GM15510 (cell line): ENCODE measurements at regions not wholly inside any gene's neighbourhood (a gene's known extent, or its start where the extent isn't known, plus 50 kb on each side); places are given as distances from the start of the nearest gene placed in this dataset.

Experiments
- POLR2A ChIP-seq: IDR thresholded peaks from 3 replicates; pipeline ENCODE4 v1.6.1; 2011; ENCODE audit warnings: borderline replicate concordance; ENCODE audit not compliant: insufficient read length; ENCODE audit errors: extremely low read depth

DNA sequence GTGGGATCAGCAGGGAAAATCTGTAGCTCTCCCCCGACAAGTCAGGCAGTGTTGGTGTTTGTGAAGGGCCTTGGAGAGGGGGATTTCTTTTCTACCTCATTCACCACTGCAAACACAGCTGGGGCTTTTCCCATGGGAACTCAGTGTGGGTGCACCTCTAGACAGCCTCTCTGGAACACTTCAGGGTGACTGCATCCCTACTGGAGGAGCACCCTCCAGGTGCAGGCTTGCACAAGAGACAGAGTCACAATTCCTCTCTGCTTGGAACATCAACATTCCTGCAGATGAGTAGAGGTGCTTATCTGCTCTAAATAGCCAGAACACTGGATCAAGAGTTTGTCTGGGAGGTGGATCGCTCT is 72.7 kb upstream of the AKAP13 start:
- no peak for TF ChIP-seq POLR2A

DNA sequence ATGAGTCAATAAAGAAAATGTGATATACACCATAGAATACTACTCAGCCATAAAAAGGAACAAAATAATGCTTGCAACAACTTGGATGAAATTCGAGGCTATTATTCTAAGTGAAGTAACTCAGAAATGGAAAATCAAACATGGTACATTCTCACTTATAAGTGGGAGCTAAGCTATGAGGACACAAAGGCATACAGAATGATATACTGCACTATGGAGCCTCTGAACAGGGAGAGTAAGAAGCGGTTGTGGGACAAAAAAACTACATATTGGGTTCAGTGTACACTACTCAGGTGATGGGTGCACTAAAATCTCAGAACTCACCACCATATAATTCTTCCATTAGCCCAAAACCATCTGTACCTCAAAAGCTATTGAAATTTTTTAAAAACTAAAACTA is 68.8 kb upstream of the AKAP13 start:
- TF ChIP-seq POLR2A = no peak

DNA sequence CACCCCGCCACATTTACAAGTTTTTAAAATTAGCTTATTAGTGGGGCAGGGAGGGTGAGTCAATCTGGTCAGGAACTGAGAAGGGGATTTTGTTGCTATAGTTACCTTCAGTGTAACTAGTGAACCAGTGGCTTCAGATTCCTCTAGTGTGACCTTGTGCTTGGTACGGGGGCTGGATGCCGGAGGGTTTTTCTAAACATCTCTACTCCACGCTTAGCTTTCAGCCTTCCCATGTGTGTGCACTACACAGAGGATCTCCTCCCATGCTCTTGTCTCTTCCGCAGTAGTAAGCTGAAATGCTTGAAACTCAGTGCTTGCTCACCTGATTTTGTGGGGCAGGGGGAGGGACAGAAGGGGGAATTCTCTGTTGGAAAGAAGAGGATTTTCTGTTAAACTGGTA is 67.9 kb upstream of the AKAP13 start:
- no peak for TF ChIP-seq POLR2A

DNA sequence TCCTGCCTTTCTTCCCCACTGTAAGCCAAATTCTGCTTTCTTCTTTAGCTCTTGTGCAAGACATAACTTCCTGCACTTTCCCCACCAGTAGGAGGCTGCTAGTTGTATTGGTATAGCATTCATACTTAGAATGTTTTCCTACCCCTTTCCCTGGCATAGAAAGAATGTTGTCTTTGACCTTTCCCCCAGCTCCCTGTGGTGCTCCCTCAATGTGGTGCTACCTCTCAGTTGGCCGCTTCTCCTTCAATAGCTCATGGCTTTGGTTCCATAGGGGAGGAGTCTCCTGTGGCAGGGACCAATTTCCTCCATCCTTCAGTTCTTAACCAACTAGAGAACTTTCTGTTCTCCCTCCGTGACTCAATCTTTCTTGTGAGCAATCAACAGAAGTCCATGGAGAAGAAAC is 67.5 kb upstream of the AKAP13 start:
- no peak for TF ChIP-seq POLR2A

DNA sequence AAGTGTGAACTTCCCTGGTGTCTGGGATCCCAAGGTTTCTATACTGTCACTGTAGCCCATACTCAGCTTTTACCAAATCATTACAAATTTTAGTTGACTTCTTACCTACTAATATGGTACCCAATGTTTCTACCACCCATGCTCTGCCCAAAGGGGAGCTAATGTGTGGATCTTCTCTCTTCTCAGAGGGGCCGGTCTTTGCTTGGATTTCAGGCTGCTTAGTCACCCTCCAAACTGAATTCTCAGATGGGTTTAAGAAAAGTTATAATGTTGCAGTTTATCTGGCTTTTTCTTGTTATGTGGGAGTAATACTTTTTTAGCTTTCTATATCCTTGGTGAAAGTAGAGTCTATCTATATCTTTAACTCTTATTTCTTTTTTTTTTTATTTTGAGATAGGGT is 67.1 kb upstream of the AKAP13 start:
- no peak for TF ChIP-seq POLR2A

DNA sequence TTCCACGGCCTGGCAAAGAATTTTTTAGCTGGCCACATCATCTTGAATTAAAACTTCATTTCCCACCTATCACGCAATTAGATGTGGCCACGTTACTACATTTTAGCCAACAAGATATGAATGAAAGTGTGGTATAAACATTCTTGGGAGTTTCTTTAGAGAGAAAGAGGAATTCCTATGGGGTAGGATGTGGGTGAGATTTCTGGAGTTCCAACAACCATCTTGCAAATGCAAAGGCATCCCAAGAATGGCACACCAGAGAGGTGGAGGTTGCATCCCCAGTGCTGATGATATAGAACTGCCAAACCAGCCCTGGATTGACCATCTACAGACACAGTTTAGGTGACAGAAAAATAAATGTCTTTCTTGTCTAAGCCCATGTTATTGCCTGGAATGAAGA is 66.3 kb upstream of the AKAP13 start:
- TF ChIP-seq POLR2A = no peak

DNA sequence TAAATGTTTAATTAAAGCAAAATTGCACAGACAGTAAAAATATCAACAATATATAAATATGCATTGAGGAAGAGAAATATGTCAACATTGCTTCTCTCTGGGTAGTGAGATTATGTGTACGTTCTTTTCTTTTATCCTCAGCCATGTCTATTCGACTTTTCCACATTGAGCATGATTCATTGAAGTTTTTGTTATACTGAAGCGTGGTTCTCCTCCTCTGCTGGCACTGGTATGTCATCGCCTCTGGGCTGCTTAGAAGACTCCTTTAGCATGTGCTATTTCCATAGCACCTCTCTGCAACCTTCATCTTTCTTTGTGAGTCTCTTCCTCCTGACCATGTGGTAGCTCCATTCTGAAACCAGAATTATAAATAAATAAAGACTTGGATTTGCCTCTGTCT is 65.8 kb upstream of the AKAP13 start:
- TF ChIP-seq POLR2A = no peak

DNA sequence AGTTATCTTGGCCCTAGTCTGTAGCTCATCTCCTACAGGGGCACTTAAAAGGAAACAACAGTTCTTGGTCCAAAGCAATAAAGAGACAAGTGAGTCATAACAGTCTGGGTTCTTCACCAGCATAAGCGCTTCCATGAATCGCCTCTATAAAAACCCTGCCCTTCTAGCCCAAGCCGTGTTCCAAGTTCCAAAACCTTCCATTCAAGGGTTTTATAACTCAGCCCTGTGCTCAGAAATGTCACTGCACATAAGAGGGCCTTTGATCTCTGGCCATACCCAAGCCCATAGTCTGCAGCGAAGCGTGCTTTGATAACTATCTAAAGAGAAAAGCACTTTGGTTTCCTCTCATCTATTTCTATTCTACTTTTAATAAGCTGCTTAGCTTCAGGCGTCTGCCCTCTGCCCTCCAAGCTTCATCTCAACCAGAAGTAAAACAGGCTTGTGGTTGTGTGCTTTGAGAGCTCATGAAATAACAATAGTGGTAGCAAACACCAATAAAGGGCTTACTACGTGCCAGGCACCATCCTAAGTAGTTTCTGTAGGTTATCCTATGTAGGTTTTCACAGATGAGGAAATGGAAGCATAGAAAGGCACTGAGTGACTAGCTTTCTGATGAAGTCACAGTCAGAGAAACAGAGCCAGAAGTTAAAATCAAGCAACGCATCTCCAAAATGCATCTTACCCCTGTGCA is 64.0 kb upstream of the AKAP13 start:
- no peak for TF ChIP-seq POLR2A

DNA sequence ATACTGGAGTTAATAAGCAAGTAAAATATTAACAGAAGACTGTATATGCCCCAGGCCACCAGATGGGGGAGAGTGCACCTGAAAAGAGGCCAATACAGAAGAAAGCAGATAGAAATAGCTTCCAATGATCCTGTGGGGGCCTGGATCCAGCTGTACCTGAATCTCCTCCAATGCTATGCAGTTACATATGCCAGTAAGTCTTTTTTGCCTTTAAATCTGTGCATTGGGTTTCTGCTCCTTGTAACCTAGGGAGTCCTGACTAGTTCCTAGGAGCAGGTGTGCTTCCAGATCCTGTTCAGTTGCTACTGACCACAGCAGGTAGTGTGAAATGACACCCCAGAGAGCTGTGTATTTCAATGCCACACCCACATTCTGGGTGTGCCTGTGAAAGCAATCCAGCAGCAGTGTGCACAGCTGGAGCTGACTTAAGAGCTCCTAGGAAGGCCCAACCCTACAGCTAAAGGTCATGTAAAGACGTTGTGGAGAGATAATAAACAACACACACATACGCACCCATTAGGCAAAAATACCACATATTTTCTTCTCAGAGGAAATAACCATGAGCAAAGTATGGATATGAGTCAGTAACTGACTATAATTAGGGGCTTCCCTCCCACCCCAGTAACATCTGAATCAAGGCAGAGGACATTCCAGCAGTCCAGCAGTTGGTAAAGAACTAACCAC is 62.2 kb upstream of the AKAP13 start:
- TF ChIP-seq POLR2A = no peak

DNA sequence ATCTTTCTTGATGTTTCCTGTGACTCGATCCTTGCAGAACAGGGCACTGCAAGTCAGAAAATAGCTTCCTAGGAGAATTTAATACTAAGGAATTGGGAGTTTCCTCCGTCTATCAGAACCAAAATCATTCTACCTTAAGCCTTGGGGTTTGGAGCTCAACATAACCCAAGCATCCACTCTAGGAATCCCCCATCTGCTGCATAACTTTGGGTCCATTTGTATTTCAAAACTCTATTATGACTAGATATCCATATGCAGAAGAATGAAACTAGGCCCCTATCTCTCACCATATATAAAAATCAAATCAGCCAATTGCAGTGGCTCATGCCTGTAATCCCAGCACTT is 61.7 kb upstream of the AKAP13 start:
- TF ChIP-seq POLR2A = no peak

DNA sequence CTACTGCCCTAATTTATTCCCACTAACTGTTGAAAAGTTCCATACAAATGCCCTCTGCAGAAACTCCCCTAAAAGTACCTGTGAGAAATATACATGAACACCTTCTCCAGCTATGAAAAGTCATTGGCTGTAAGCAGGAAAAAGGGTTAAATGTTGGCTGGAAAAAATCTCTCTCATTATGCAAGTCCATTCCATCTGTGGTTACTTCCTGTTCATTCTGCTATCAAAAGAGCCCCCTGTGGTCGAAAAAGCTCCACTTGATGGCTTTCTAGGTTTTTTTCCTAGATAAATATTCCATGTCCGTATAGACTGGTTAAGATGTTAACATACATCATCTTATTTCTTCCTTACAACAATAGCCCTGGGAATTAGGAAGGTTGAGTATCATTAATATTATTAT is 56.2 kb upstream of the AKAP13 start:
- no peak for TF ChIP-seq POLR2A

DNA sequence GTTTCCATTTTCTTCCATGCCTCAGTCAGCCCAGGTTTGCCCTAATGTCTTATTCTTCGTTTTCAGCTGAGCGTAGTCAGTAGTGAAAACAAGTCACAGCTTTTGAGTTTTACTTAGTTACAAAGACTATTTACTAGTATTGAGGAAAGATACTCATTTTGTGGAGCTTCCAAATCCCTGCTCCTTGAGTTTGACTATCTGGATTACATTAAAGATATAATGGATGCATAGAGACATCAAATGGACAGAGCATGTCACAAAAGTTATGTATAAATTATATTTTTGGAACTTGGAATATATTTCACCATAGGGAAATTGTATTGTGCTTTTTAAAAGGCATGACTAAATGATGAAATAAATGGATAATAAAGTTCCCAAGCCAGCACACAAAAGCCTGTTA is 54.6 kb upstream of the AKAP13 start:
- TF ChIP-seq POLR2A = no peak

DNA sequence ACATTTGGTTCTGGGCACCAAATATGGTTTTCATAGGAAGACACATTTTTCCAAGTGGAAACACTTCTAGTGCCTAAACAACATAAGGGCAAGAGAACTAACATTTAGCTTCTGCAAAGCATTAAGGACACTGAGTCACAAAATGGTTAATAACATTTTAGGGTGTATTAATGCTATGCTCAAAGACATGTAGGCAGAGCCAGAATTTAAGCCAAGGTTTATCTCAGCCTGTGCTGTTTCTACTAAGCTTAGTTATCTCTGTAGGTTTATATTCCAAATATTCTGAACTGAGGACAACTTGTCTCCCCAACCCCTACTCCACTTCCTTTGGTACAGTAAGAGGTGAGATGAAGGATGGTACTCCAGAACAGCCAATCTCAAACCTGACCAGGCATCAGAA is 54.1 kb upstream of the AKAP13 start:
- TF ChIP-seq POLR2A = no peak

DNA sequence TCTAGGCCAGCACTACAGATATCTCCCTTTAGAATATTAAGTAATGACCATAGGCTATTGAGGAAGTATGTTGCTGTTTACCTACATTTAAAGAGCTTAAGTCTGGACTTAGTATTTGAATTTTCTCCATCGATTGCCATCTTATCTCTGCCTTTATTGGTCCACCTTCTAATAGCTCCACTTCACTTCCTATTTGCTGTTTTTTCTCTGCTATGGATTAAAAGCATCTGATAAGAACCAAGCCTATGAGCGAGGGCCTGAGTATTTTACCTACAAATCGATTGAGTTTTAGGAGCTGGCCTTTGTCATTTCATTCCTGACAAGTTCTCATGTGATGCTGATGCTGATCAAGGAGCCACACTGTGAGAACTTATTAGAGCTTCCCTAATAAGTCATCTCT is 52.6 kb upstream of the AKAP13 start:
- TF ChIP-seq POLR2A = no peak

DNA sequence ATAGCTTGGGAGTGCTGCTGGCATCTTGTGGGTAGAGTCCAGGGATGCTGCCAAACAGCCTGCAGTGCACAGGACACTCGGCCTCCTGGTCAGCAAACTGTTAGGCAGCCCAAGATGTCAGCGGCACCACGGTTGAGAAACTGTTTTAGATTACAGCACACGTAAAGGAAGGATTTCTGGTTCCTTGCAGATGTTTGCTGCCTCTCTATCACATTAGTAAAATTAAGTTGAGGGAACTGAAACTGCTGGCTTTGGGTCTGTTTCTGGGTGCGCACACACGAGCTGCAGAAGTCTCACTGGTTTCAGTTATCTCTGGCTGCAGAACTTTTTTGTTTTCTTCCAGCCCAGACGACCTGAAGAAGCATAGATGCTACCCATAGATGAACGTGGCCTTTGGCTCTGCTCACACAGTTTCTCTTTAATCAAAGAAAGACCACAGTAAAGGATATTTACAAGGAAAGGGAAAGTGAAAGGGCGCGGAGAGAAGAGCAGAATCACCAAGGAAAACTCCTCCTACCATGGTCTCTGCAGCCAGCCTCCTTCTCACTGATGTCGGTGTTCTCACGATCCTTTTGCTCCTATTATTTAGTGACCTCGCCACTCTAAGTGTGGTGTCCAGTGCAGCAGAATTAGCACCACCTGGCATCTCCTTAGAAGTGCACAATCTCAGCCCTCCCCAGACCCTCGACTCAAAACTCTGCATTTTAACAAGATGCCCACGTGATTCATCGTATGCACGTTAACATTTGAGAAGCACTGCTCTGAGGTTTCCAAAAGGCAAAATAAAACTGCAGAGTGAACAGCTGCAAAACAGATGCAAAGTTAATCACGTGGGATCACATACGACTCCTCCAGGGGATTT is 50.6 kb upstream of the AKAP13 start:
- TF ChIP-seq POLR2A = peak; percentile 32
